ENCODE measurements at regions not wholly inside any gene's neighbourhood (a gene's known extent, or its start where the extent isn't known, plus 50 kb on each side); places are given as distances from the start of the nearest gene placed in this dataset.

GRCh38 chr16:20241321-20241720, 86.0 kb downstream of the GP2 start (continued):
- TF ChIP-seq USF2 (IDR thresholded peaks at IDR 0.05; ENCODE audit: low read depth, low read length) = no peak
- no peak for TF ChIP-seq USF2 (CRISPR knock-in tag; IDR thresholded peaks at IDR 0.05; ENCODE audit: borderline replicate concordance)
- no peak for TF ChIP-seq UBTF (CRISPR knock-in tag; IDR thresholded peaks at IDR 0.05)
- no peak for TF ChIP-seq ZNF567 (CRISPR knock-in tag; IDR thresholded peaks at IDR 0.05; ENCODE audit: borderline replicate concordance)
- no peak for TF ChIP-seq NFYB (CRISPR knock-in tag; IDR thresholded peaks at IDR 0.05)
- no peak for TF ChIP-seq JDP2 (CRISPR knock-in tag; IDR thresholded peaks at IDR 0.05; ENCODE audit: borderline replicate concordance)
- TF ChIP-seq CCDC6 (CRISPR knock-in tag; IDR thresholded peaks at IDR 0.05) = no peak
- TF ChIP-seq HIVEP1 (CRISPR knock-in tag; IDR thresholded peaks at IDR 0.05) = no peak
- TF ChIP-seq ZNF607 (CRISPR knock-in tag; IDR thresholded peaks at IDR 0.05; ENCODE audit: borderline replicate concordance) = no peak
- no peak for TF ChIP-seq CREB1 (IDR thresholded peaks at IDR 0.05)
- no peak for TF ChIP-seq CREB1 (CRISPR knock-in tag; IDR thresholded peaks at IDR 0.05)
- TF ChIP-seq IKZF1 (IDR thresholded peaks at IDR 0.05) = no peak
- TF ChIP-seq NAIF1 (CRISPR knock-in tag; IDR thresholded peaks at IDR 0.05; ENCODE audit: borderline replicate concordance) = no peak
- no peak for TF ChIP-seq BCLAF1 (IDR thresholded peaks at IDR 0.05)
- no peak for TF ChIP-seq CENPT (CRISPR knock-in tag; IDR thresholded peaks at IDR 0.05; ENCODE audit: low read depth)
